Hepatocyte (in vitro differentiated cells): ENCODE measurements at regions not wholly inside any gene's neighbourhood (a gene's known extent, or its start where the extent isn't known, plus 50 kb on each side); places are given as distances from the start of the nearest gene placed in this dataset.

Source experiments
- DNase-seq: peaks from one replicate; pipeline ENCODE4 v3.0.0-alpha.2; 2016; ENCODE audit warnings: low spot score
- H2AFZ ChIP-seq: fragments of 200-600 bp; sonication (generic); 2 replicates; pipeline ENCODE4 v1.6.0; 2016; ENCODE audit warnings: antibody characterized with exemption, mild to moderate bottlenecking
- H3K27ac ChIP-seq: fragments of 200-600 bp; sonication (generic); 2 replicates; pipeline ENCODE4 v1.5.1; 2016; ENCODE audit warnings: mild to moderate bottlenecking
- H3K27me3 ChIP-seq: fragments of 200-600 bp; sonication (generic); 2 replicates; pipeline ENCODE4 v1.6.1; 2016
- H3K36me3 ChIP-seq: fragments of 200-600 bp; sonication (generic); replicated peaks from 2 replicates; pipeline ENCODE4 v1.5.1; 2016; ENCODE audit warnings: low read depth; ENCODE audit not compliant: insufficient read depth
- H3K4me1 ChIP-seq: fragments of 200-600 bp; sonication (generic); 2 replicates; pipeline ENCODE4 v1.5.1; 2016; ENCODE audit warnings: mild to moderate bottlenecking, moderate library complexity; ENCODE audit not compliant: insufficient read depth
- H3K4me2 ChIP-seq: fragments of 200-600 bp; sonication (generic); 2 replicates; pipeline ENCODE4 v1.6.0; 2016
- H3K4me3 ChIP-seq: fragments of 200-600 bp; sonication (generic); 2 replicates; pipeline ENCODE4 v1.5.1; 2016; ENCODE audit warnings: mild to moderate bottlenecking
- H3K79me2 ChIP-seq: fragments of 200-600 bp; sonication (generic); 2 replicates; pipeline ENCODE4 v1.6.0; 2017; ENCODE audit warnings: mild to moderate bottlenecking
- H3K9me2 ChIP-seq: fragments of 200-600 bp; sonication (generic); replicated peaks from 2 replicates; pipeline ENCODE4 v1.6.0; 2017; ENCODE audit warnings: mild to moderate bottlenecking; ENCODE audit not compliant: insufficient read depth
- H3K9me3 ChIP-seq: fragments of 200-600 bp; sonication (generic); 2 replicates; pipeline ENCODE4 v1.5.1; 2016; ENCODE audit warnings: low read depth, mild to moderate bottlenecking
- H4K20me1 ChIP-seq: fragments of 200-600 bp; sonication (generic); 2 replicates; pipeline ENCODE4 v1.6.0; 2016; ENCODE audit warnings: mild to moderate bottlenecking; ENCODE audit not compliant: insufficient read depth, poor library complexity, severe bottlenecking
- EZH2 ChIP-seq: fragments of 200-600 bp; sonication (generic); IDR thresholded peaks from 2 replicates; pipeline ENCODE4 v1.6.1; 2016; ENCODE audit warnings: antibody characterized with exemption, mild to moderate bottlenecking, borderline replicate concordance
- EZH2phosphoT487 ChIP-seq: fragments of 200-600 bp; sonication (generic); IDR thresholded peaks from one replicate; pipeline ENCODE4 v1.6.1; 2018; ENCODE audit warnings: antibody characterized with exemption, mild to moderate bottlenecking, low read depth, moderate library complexity; ENCODE audit not compliant: unreplicated experiment, severe bottlenecking
- WGBS: methylation state at CpG from one replicate; pipeline ENCODE4 v1.1.6; 2016; ENCODE audit warnings: low lambda C conversion rate; ENCODE audit errors: missing lambda C conversion rate; 5-methylcytosine and 5-hydroxymethylcytosine counted together
- TF ChIP-seq, protein P1 (sequence below): fragments of 200-600 bp; sonication (generic); IDR thresholded peaks from 2 replicates; pipeline ENCODE4 v1.5.1; 2016; ENCODE audit warnings: antibody characterized with exemption, mild to moderate bottlenecking; ENCODE audit not compliant: poor library complexity

DNA sequence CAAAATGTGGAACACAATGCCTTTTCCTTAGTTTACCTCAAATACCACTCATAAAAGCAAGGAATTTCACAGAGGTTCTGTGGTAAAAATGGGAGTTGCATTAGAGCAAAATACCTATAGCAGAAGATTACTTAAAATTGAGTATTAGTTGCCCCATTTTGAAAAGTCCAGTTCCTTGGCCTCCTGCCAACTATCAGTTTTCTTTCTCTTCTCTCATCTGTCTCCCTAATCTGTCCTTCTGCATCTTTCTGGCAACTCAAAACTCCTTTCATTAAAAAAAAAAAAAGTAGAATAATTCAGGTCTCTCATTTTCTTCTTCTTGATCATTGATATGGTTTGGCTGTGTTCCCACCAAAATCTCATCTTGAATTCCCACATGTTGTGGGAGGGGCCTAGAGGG, 127.3 kb downstream of the ATP23 start:
- H2AFZ ChIP-seq: no peak overlapping the region
- H3K27me3 ChIP-seq: no peaks in the 10 kb centered on the region
- TF ChIP-seq, protein P1, sequence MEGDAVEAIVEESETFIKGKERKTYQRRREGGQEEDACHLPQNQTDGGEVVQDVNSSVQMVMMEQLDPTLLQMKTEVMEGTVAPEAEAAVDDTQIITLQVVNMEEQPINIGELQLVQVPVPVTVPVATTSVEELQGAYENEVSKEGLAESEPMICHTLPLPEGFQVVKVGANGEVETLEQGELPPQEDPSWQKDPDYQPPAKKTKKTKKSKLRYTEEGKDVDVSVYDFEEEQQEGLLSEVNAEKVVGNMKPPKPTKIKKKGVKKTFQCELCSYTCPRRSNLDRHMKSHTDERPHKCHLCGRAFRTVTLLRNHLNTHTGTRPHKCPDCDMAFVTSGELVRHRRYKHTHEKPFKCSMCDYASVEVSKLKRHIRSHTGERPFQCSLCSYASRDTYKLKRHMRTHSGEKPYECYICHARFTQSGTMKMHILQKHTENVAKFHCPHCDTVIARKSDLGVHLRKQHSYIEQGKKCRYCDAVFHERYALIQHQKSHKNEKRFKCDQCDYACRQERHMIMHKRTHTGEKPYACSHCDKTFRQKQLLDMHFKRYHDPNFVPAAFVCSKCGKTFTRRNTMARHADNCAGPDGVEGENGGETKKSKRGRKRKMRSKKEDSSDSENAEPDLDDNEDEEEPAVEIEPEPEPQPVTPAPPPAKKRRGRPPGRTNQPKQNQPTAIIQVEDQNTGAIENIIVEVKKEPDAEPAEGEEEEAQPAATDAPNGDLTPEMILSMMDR: no peak
- TF ChIP-seq EZH2phosphoT487: no peak
- TF ChIP-seq EZH2: no peak
- no peak for DNase-seq
- H3K4me1 ChIP-seq: no peaks in the 10 kb centered on the region
- H3K79me2 ChIP-seq: no peaks in the 10 kb centered on the region
- H3K9me2 ChIP-seq: no peaks in the 10 kb centered on the region
- H3K27ac ChIP-seq: peak overlapping the region; percentile 19
- no peak overlapping the region for H3K4me2 ChIP-seq
- H3K36me3 ChIP-seq: no peaks in the 10 kb centered on the region
- no peaks in the 10 kb centered on the region for H4K20me1 ChIP-seq
- no peaks in the 10 kb centered on the region for H3K9me3 ChIP-seq
- H3K4me3 ChIP-seq: no peak overlapping the region

DNA sequence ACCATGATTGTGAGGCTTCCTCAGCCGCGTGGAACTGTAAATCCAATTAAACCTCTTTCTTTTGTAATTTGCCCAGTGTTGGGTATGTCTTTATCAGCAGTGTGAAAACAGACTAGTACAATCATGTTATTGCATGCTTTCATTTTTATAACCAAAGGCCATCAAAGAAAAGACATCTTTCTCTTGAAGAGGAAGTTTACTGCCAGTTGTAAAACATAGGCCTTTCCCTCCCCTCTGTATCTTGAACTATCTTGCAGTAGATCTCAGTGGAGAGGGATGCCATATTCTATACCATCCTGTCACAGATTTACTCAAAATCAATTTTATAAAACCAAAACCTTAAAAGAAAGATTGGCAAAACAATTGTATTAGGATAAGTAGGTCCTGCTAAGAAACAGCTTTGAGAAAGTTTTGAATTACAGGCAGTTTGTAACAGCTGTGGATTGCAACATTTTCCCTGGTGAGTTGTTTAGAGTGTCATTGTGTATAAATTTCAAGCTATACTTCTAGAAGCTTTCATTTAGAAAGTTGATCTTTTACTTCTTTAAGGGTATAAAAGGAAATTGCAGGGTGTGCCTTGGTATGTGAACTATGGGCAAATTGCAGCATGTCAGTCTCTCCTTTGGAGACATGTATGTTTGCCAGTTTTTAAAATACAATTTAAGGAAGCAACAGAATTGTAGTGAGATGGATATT, 128.0 kb downstream of the ATP23 start:
- no peak for DNase-seq
- H3K27ac ChIP-seq: peak overlapping the region; percentile 19
- H3K79me2 ChIP-seq: no peaks in the 10 kb centered on the region
- no peak overlapping the region for H3K4me2 ChIP-seq
- TF ChIP-seq EZH2: no peak
- no peak overlapping the region for H3K4me3 ChIP-seq
- no peaks in the 10 kb centered on the region for H3K36me3 ChIP-seq
- 71% methylated on average over 2 of the region's 2 CpGs for WGBS
- no peaks in the 10 kb centered on the region for H3K27me3 ChIP-seq
- no peaks in the 10 kb centered on the region for H3K4me1 ChIP-seq
- no peaks in the 10 kb centered on the region for H4K20me1 ChIP-seq
- no peaks in the 10 kb centered on the region for H3K9me3 ChIP-seq
- no peak overlapping the region for H2AFZ ChIP-seq
- H3K9me2 ChIP-seq: no peaks in the 10 kb centered on the region

DNA sequence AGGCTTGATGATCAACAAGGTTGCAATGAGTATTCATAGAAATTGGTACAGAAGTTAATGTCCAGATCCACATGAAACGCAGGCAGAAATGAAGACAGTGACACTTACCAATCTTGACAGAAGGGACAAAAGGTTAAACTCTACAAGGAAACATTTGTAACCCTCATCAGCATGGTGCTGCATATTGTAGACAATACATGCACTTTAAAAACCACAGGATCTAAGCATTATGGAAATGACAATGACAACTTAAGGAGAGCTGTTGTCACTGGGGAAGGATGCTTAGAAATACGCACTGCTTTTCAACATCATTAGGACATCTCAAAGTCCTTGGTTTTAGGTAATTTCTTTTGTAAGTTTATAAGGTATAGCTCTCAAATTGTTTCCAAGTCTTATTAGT, 130.6 kb downstream of the ATP23 start:
- no peak for TF ChIP-seq EZH2
- TF ChIP-seq, protein P1: no peak
- TF ChIP-seq EZH2phosphoT487: no peak
- Histone ChIP-seq H3K27ac (no peak overlapping the region), H3K9me3 (no peaks in the 10 kb centered on the region), H3K4me3 (no peak overlapping the region), H3K36me3 (no peaks in the 10 kb centered on the region), H3K9me2 (no peaks in the 10 kb centered on the region), H4K20me1 (no peaks in the 10 kb centered on the region), H3K79me2 (no peaks in the 10 kb centered on the region), H2AFZ (no peak overlapping the region), H3K4me1 (no peaks in the 10 kb centered on the region), H3K27me3 (no peaks in the 10 kb centered on the region), H3K4me2 (no peak overlapping the region)
- no peak for DNase-seq
- WGBS: 97% methylated on average over 2 of the region's 2 CpGs

DNA sequence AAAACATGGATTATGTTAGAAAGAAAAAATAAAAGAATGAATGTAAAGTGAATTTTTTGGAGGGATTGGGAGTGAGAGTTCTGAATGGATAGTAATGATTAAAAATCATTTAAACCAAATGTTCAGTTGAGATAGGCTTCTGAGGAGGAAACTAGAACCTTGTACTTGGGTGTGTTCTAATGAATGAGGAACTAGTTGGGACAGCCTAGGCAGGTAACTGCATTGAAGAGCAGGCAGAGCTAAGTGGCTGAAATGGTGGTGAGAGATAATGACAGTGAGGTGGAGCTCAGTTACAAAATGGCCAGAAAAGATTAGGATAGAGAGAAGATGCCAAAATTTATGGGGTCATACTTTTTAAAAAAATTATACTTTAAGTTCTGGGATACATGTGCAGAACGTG, 132.9 kb downstream of the ATP23 start:
- WGBS: 100% methylated on average over 1 of the region's 1 CpG

More for the DNA sequence above, 132.9 kb downstream of the ATP23 start:
- no peak for DNase-seq
- H3K4me1 ChIP-seq: no peaks in the 10 kb centered on the region
- no peaks in the 10 kb centered on the region for H3K36me3 ChIP-seq
- H3K4me3 ChIP-seq: no peak overlapping the region
- no peaks in the 10 kb centered on the region for H3K79me2 ChIP-seq
- no peaks in the 10 kb centered on the region for H4K20me1 ChIP-seq
- no peak overlapping the region for H2AFZ ChIP-seq
- H3K27me3 ChIP-seq: no peaks in the 10 kb centered on the region
- no peak overlapping the region for H3K4me2 ChIP-seq
- H3K9me2 ChIP-seq: no peaks in the 10 kb centered on the region
- no peaks in the 10 kb centered on the region for H3K9me3 ChIP-seq
- H3K27ac ChIP-seq: no peak overlapping the region
- TF ChIP-seq, protein P1: no peak
- TF ChIP-seq EZH2phosphoT487: no peak
- TF ChIP-seq EZH2: no peak
